ENCODE measurements at regions not wholly inside any gene's neighbourhood (a gene's known extent, or its start where the extent isn't known, plus 50 kb on each side); places are given as distances from the start of the nearest gene placed in this dataset.
"Not testable (repeated sequence)": the region's sequence is repeated elsewhere in the genome, so short reads cannot be mapped to it uniquely, and the experiment has no call there.

DNA sequence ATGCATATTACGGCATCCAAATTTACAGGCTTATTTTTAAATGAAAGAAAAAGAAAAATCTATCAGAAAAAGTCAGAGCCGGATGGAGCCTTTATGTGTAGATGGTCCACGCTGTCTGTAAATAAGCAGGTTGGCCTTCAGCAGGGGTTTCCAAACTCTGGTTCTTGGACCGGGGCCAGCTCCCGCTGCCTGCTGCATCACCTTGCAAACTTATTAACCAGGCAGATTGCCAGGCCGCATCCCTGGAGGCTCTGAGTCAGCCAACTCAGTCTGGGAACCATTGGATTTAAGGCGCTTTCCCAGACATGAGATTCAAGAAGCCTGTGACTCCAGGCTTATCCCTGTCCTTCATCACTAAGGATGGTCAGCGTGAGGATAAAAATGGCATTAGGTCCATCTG lies 212.4 kb downstream of the OPA1 start:
- DNase-seq = no peak

GRCh38 chr3:193808317-193808716 lies 215.3 kb downstream of the OPA1 start:
- no peak for DNase-seq

- no peak for DNase-seq
Measured at GRCh38 chr3:193809106-193809505, 216.1 kb downstream of the OPA1 start.

- DNase-seq = no peak
Measured at GRCh38 chr3:193812078-193812725, 219.2 kb downstream of the OPA1 start.

DNA sequence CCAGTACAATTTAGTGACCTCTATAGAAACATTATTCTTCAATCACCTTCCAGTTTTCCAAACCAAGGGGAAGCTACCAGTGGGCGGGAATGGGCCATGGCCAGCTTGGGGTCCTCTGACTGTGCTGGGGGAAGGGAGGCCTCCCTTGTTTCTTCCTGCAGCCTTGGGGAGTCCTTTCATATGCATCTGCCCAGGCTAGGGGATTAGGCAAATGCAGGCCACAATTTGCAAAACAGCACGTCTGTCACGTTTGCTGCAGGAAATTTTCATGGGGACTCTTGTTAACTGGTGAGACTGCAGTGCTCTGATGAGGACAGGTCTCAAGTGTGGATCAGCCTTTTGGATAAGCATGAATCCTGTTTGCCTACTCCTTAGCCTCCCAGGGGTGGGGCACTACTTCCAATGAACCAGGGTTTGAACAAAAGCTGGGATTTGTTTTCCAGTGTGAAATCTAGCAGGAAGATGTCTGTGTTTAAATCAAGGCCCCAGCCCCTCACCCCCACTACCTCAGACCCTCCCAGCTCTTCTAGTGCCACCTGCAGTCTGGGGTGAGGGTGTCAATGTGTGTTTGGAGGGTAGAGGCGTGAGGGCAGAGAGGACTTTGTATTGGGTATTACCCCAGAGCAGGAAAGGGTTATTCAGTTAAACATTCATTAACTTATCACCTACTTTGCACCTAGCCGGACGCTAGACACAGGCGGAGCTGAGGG lies 219.9 kb downstream of the OPA1 start:
- no peak for DNase-seq

DNA sequence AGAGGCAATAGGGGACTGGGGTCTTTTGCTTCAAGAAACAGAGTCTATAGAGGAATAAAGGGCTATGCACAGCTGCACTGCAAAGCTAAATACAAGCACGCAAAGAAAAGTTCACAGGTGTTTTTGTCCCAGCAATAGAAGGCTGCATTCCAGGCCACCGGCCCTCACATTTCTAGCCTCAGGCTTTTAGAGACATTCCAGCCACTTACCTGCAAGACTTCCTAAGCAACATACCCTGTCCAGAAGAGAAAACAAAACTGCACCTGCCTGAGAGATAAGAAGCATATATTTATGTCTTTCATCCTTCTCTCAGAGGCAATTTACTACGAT lies 220.5 kb downstream of the OPA1 start:
- DNase-seq = no peak

DNA sequence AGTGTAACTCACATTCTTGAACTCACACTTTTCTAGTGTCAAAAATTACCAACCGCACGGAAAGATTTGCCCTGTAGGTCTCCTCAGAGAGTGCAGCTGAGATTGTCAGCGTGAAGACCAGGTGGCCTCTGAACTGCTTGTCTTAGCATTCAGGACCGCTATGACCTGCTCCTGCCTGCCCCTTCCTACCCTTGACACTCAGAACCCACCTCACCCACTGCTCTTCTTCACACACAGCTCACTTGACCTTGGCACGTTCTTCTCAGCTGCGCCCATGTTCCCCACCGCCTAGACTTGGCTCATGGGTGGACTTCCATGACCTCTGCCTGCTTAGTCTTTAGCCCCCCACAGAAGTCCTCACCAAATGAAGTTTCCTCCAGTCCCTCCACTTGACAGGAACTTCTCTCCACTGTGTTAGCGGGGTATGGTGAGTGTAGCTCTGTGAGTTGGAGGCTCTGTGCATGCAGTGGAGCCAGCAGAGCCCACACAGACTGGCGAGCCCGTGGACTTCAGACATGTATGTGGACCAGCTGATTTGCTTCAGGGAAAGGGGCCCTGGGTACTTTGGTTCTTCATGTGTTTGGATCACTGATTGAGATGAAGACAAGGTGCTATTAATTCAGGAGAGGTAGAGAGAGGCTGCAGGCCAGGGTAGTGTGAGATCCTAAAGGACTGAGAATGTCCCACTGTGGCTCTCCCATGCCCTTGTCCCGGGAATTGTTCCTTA lies 221.3 kb downstream of the OPA1 start:
- DNase-seq = no peak

DNA sequence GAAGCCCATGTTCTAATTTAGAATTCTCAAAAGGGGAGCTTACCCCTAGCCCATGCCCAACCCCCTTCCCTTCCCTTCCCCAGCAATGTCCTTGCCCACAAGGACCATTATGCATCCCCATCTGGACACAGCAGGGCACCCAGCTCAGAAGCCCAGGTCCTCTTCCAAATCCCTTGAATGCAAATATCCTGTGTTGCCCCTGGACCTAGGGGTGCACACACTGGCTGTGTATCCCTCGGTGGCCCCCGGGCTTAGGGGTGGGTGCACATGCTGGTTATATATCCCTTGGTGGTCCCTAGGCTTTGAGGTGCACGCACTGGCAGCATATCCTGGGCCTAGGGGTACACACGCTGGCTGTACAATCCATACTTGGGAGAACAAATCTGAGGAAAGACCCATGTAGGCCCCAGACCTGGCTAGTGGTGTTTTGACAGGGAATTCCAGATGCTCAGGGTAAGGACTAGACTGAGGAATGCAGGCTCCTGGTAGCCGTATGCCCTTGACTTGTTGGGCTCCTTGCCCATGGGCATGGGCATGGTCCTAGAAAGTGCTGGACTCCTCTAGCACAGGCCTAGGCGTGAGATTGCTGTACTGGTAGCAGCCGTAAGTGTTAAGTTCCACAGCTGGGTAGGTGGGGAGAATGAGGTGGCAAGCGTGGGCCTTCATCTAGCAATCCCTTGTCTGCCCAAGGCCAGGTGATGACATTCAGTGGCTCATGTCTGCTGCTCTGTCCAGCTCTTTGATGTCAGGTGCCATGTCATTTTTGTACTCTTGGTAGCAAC lies 222.4 kb downstream of the OPA1 start:
- no peak for DNase-seq

- DNase-seq = no peak
Measured at GRCh38 chr3:193816028-193816395, 223.0 kb downstream of the OPA1 start.

GRCh38 chr3:193816656-193817311 lies 223.8 kb downstream of the OPA1 start:
- DNase-seq = no peak

- DNase-seq = no peak
Measured at GRCh38 chr3:193819117-193820010, 226.4 kb downstream of the OPA1 start.

DNA sequence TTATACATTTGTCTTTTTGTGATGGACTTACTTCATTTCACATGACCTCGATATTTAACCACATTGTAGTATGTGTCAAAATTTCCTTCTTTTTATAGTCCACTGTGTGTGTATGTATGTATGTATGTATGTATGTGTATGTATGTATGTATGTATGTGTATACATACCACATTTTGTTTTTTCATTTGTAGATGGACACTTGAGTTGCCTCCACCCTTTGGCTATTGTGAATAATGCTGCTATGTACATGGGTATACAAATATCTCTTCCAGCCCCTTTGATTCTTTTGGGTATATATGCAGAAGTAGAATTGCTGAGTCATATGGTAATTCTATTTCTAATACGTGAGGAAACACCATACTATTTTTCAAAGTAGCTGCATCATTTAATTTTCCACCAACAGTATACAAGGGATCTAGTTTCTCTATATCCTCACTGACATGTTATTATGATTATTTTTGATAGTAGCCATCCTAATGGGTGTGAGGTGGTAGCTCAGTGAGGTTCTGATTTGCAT lies 228.2 kb downstream of the OPA1 start:
- no peak for DNase-seq

DNA sequence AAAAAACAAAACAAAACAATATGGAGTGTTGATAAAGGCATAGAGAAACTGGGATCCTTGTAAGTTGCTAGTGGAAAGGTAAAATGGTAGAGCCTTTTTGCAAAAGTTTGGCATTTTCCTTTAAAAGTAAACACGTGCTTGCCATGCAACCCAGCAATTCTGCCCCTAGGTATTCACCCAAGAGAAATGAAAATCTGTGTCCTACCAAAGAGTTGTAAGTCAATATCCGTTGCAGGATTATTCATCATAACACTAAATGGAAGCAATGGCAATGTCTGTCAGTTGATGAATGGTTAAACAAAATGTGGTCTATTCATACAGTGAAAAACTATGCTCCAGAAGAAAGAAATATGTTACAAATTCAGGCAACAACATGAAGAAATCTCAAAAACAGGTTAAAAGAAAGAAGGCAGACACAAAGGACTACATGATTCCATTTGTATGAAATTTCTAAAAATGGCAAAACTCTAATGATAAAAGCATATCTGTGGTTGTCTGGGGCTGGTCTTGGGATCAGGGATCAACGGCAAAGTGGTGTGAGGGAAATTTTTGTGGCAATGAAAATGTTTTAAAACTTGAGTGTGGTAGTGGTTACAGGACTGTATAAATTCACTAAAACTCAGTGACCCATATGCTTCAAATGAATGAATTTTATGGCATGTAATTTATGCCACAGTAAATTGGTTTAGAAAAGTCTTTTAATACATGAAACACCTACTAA lies 229.6 kb downstream of the OPA1 start:
- DNase-seq = no peak

DNA sequence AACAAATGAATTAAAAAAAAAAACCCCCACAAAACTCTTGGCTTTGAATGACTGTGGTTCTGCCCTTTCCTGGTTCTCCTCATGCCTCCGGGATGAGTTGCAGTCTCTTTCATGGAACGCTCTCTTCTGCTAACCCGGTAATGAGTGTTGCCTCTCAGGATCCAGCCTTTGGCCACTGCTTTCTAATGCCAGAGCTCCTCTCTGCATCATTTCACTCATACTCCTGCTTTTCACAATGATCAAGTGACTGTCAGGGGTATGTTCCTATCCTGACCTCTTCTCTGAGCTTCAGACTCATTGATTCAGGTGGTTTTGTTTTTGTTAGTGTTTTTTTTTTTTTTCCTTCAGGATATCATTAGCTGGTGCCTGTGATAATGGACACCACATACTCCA lies 230.2 kb downstream of the OPA1 start:
- not testable (repeated sequence) for DNase-seq

- DNase-seq = no peak
Measured at GRCh38 chr3:193824365-193824764, 231.4 kb downstream of the OPA1 start.

DNA sequence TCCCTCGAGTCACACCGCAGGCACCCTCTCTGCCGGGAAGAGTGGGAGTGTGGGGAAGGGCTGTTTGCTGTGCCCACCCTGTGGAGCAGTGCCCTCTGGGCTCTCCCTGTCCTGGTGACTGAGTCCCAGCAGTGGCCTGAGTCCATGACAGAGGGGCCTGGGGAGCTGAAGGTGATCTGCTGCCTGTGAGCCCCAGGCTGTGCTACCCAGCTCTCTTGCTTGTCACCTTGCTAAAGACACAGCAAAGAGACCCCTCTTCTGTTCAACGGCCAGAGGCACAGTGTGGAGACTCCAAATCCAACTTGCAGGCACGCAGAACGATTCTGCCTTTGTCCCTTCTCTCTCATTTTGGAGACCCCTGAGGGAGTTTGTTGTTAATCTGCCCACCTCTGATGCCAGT lies 232.6 kb downstream of the OPA1 start:
- DNase-seq = no peak

DNA sequence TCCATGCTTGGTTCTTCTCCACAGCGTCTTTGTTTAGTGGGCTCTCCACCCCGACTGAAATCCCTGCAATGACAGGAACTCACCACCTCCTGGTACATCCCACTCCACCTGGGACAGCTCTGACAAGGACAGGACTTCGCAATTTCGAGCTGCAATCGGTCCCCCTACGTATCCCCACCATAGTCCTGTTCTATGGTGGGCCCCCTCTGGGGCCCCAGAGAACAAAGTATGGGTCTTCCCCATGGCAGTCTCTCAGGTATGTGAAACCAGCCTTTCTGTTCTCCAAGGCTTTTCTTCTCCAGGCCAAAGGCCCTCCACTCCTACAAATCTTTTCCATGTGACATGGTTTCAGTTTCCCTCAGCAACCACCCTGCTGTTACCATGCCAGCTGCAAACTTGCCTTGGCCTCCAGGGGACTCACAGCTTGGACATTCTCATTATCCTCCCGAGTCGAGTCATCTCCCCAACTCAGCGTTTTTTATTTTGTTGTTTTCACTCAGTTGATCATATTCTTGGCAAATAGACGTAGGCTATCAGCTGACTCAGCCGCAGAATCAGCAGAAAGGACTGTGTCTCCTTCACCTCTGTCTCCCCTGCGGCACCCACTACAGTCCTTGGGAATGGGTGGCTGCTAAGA lies 233.3 kb downstream of the OPA1 start:
- DNase-seq = no peak

GRCh38 chr3:193827040-193827669 lies 234.1 kb downstream of the OPA1 start:
- DNase-seq = no peak

DNA sequence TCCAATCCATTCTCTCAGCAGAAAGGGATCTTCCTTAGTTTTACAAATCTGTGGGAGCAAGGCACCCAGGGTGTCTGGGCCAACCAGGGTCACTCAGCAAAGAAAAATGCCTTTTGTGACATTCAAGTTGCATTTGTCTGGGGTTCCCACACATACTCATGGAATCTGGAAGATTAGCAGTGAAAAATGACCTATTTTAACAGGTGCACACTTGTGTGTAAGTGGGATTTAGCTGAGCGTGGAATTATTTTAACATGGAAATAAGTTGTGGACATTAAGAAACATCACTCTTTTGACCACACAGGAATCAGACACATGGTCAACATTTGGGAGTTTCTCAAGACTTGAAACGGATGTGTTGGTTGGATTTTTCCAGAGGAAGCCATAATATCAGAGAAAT lies 234.9 kb downstream of the OPA1 start:
- no peak for DNase-seq

DNA sequence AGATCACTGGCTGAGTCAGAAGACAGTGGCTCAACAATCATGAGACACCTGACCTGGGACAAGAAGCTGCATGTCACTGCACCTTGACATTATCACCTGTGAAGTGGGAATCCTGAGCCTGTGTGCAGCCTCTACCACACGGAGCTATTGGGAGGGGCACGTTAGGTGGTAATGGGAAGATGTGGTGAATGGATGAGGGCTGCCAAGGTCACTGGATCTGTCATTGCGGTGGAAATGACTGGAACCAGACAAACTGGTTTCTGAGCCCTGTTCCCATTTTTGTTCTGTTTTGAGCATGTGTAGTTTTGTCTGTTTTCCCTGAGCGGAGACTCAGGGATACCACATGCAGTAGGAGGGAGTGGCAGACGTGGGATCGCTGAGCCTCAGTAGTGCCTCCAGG lies 235.5 kb downstream of the OPA1 start:
- DNase-seq = no peak

Measured in KG1 (cell line).